ENCODE measurements at regions not wholly inside any gene's neighbourhood (a gene's known extent, or its start where the extent isn't known, plus 50 kb on each side); places are given as distances from the start of the nearest gene placed in this dataset.

GRCh38 chr11:25593221-25593620, 738.7 kb upstream of the ANO3 start:
- TF ChIP-seq, protein P1, sequence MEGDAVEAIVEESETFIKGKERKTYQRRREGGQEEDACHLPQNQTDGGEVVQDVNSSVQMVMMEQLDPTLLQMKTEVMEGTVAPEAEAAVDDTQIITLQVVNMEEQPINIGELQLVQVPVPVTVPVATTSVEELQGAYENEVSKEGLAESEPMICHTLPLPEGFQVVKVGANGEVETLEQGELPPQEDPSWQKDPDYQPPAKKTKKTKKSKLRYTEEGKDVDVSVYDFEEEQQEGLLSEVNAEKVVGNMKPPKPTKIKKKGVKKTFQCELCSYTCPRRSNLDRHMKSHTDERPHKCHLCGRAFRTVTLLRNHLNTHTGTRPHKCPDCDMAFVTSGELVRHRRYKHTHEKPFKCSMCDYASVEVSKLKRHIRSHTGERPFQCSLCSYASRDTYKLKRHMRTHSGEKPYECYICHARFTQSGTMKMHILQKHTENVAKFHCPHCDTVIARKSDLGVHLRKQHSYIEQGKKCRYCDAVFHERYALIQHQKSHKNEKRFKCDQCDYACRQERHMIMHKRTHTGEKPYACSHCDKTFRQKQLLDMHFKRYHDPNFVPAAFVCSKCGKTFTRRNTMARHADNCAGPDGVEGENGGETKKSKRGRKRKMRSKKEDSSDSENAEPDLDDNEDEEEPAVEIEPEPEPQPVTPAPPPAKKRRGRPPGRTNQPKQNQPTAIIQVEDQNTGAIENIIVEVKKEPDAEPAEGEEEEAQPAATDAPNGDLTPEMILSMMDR (IDR thresholded peaks at IDR 0.05; ENCODE audit: partially characterized antibody, unreplicated experiment): no peak
- no peak for DNase-seq
- Mint-ChIP-seq H3K9me3 (ENCODE audit: unreplicated experiment) (no peaks in the 10 kb centered on the region), H3K4me3 (ENCODE audit: unreplicated experiment) (no peak overlapping the region), H3K36me3 (ENCODE audit: unreplicated experiment) (no peaks in the 10 kb centered on the region), H3K27me3 (ENCODE audit: unreplicated experiment) (no peaks in the 10 kb centered on the region), H3K27ac (ENCODE audit: unreplicated experiment) (no peak overlapping the region), H3K4me1 (ENCODE audit: low read depth, unreplicated experiment) (no peaks in the 10 kb centered on the region)

DNA sequence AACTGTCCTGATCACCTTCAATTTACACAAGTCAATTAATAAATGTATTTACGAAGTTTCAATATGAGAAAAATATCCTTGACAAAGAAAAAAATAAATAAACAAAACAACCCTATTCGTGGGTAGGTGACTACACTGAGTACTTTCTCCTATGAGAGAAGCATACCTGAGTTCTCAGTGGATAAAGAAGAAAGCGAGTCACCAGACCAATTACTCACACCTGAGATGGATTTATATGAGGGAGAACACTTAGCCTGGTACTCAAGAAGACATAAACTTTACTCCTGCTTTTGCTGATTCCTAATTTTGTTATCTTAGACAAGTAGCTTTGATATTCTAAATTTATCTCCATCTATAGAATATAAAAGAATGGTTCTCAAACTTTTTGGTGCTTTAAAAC, 735.2 kb upstream of the ANO3 start:
- DNase-seq: no peak
- Mint-ChIP-seq H3K36me3 (ENCODE audit: unreplicated experiment) (no peaks in the 10 kb centered on the region), H3K27me3 (ENCODE audit: unreplicated experiment) (no peaks in the 10 kb centered on the region), H3K27ac (ENCODE audit: unreplicated experiment) (no peak overlapping the region), H3K9me3 (ENCODE audit: unreplicated experiment) (peaks cover under 1% of the 10 kb centered on the region), H3K4me3 (ENCODE audit: unreplicated experiment) (no peak overlapping the region), H3K4me1 (ENCODE audit: low read depth, unreplicated experiment) (no peaks in the 10 kb centered on the region)
- TF ChIP-seq, protein P1 (IDR thresholded peaks at IDR 0.05; ENCODE audit: partially characterized antibody, unreplicated experiment): no peak

DNA sequence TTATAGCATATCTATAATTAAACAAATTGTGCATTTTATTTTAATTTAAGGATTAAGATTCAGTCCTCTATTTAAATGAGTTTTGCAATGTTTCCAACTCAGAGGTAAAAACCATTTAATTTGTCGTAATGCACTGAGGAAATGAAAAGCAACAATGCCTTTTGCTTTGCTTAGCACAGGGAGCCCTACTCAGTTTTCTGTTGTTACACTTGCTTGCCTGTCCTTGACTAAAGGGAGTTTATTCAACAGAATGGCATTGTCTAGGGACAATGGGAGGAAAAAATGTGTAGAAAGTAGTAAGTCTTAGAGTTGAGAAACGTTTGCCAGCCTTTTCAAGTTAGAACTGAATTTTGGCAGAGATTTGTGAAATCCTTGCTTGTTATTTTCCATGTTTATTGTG, 734.2 kb upstream of the ANO3 start:
- H3K4me3 Mint-ChIP-seq (ENCODE audit: unreplicated experiment): no peak overlapping the region
- H3K27ac Mint-ChIP-seq (ENCODE audit: unreplicated experiment): no peak overlapping the region
- no peaks in the 10 kb centered on the region for H3K4me1 Mint-ChIP-seq (ENCODE audit: low read depth, unreplicated experiment)
- H3K36me3 Mint-ChIP-seq (ENCODE audit: unreplicated experiment): no peaks in the 10 kb centered on the region
- TF ChIP-seq, protein P1 (IDR thresholded peaks at IDR 0.05; ENCODE audit: partially characterized antibody, unreplicated experiment): no peak
- no peaks in the 10 kb centered on the region for H3K27me3 Mint-ChIP-seq (ENCODE audit: unreplicated experiment)
- H3K9me3 Mint-ChIP-seq (ENCODE audit: unreplicated experiment): peaks cover 3% of the 10 kb centered on the region
- no peak for DNase-seq

GRCh38 chr11:25602149-25602548, 729.8 kb upstream of the ANO3 start:
- Mint-ChIP-seq H3K9me3 (ENCODE audit: unreplicated experiment) (peaks cover 3% of the 10 kb centered on the region), H3K4me3 (ENCODE audit: unreplicated experiment) (no peak overlapping the region), H3K27me3 (ENCODE audit: unreplicated experiment) (no peaks in the 10 kb centered on the region), H3K4me1 (ENCODE audit: low read depth, unreplicated experiment) (no peaks in the 10 kb centered on the region), H3K27ac (ENCODE audit: unreplicated experiment) (no peak overlapping the region), H3K36me3 (ENCODE audit: unreplicated experiment) (peaks cover 6% of the 10 kb centered on the region)
- DNase-seq: no peak
- TF ChIP-seq, protein P1 (IDR thresholded peaks at IDR 0.05; ENCODE audit: partially characterized antibody, unreplicated experiment): no peak

DNA sequence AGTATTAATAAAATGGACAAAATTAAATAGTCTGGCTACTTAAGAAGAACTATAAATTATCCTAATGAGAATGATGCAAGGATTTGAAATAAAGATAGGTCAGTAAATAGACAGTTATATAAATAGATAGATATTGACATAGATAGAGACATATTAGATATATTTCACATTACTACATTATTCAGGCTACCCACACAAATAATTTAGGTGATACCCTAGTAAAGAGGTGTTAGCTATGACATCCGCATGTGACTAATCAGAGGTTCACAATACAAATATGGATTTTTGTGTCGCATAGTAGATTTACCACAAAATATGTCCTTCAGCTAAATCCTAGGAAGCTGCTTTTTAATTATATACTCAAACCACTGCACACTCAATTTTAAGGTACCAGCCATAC, 729.0 kb upstream of the ANO3 start:
- Mint-ChIP-seq H3K9me3 (ENCODE audit: unreplicated experiment) (peaks cover 3% of the 10 kb centered on the region), H3K4me1 (ENCODE audit: low read depth, unreplicated experiment) (no peaks in the 10 kb centered on the region), H3K27ac (ENCODE audit: unreplicated experiment) (no peak overlapping the region), H3K36me3 (ENCODE audit: unreplicated experiment) (peaks cover 6% of the 10 kb centered on the region), H3K27me3 (ENCODE audit: unreplicated experiment) (no peaks in the 10 kb centered on the region), H3K4me3 (ENCODE audit: unreplicated experiment) (no peak overlapping the region)
- TF ChIP-seq, protein P1 (IDR thresholded peaks at IDR 0.05; ENCODE audit: partially characterized antibody, unreplicated experiment): no peak
- no peak for DNase-seq
